Effector CD8-positive, alpha-beta T cell (primary cell): ENCODE measurements at regions not wholly inside any gene's neighbourhood (a gene's known extent, or its start where the extent isn't known, plus 50 kb on each side); places are given as distances from the start of the nearest gene placed in this dataset.

ENCODE experiments used
- DNase-seq: peaks from one replicate; lab custom pipeline; 2025; lab: John Stamatoyannopoulos, UW

- DNase-seq: no peak
Measured at GRCh38 chr3:159898147-159898546, 90.5 kb upstream of the IL12A start.

GRCh38 chr3:159899166-159899565 lies 89.5 kb upstream of the IL12A start:
- DNase-seq: no peak

GRCh38 chr3:159902546-159903314 lies 85.9 kb upstream of the IL12A start:
- DNase-seq: no peak

- DNase-seq: no peak
Measured at GRCh38 chr3:159904455-159904854, 84.2 kb upstream of the IL12A start.

- no peak for DNase-seq
Measured at GRCh38 chr3:159904911-159905310, 83.7 kb upstream of the IL12A start.

GRCh38 chr3:159907828-159908227 lies 80.8 kb upstream of the IL12A start:
- no peak for DNase-seq

GRCh38 chr3:159910991-159911663 lies 77.5 kb upstream of the IL12A start:
- DNase-seq: no peak

GRCh38 chr3:159911664-159912037 lies 77.0 kb upstream of the IL12A start:
- no peak for DNase-seq

- DNase-seq: no peak
Measured at GRCh38 chr3:159913712-159914414, 74.8 kb upstream of the IL12A start.

- DNase-seq: no peak
Measured at GRCh38 chr3:159914426-159914825, 74.2 kb upstream of the IL12A start.

- DNase-seq: no peak
Measured at GRCh38 chr3:159916052-159916451, 72.6 kb upstream of the IL12A start.

GRCh38 chr3:159917141-159917540 lies 71.5 kb upstream of the IL12A start:
- no peak for DNase-seq

- DNase-seq: no peak
Measured at GRCh38 chr3:159919873-159920272, 68.8 kb upstream of the IL12A start.

- no peak for DNase-seq
Measured at GRCh38 chr3:159922193-159922840, 66.3 kb upstream of the IL12A start.

GRCh38 chr3:159922861-159923312 lies 65.7 kb upstream of the IL12A start:
- no peak for DNase-seq

GRCh38 chr3:159923336-159923735 lies 65.3 kb upstream of the IL12A start:
- DNase-seq: no peak

GRCh38 chr3:159923956-159924355 lies 64.7 kb upstream of the IL12A start:
- DNase-seq: no peak

- no peak for DNase-seq
Measured at GRCh38 chr3:159924411-159924810, 64.2 kb upstream of the IL12A start.

- DNase-seq: no peak
Measured at GRCh38 chr3:159925248-159925647, 63.4 kb upstream of the IL12A start.

- DNase-seq: no peak
Measured at GRCh38 chr3:159926573-159926972, 62.1 kb upstream of the IL12A start.

GRCh38 chr3:159928071-159928491 lies 60.6 kb upstream of the IL12A start:
- no peak for DNase-seq

GRCh38 chr3:159928666-159929065 lies 60.0 kb upstream of the IL12A start:
- no peak for DNase-seq
